ENCODE measurements at regions not wholly inside any gene's neighbourhood (a gene's known extent, or its start where the extent isn't known, plus 50 kb on each side); places are given as distances from the start of the nearest gene placed in this dataset.

- WGBS (ENCODE audit: low lambda C conversion rate), result 55% methylated on average over 6 of the region's 6 CpGs
- Histone ChIP-seq H2AFZ (ENCODE audit: low read depth) (no peak overlapping the region), H3K9ac (no peak overlapping the region), H4K20me1 (ENCODE audit: insufficient read depth) (no peaks in the 10 kb centered on the region), H3K9me3 (no peaks in the 10 kb centered on the region), H3F3A (replicated peaks; ENCODE audit: insufficient read depth) (peaks cover 6% of the 10 kb centered on the region), H3K27me3 (ENCODE audit: insufficient read depth) (no peaks in the 10 kb centered on the region), H3K9me2 (no peaks in the 10 kb centered on the region), H3K4me1 (ENCODE audit: control insufficient read depth in 1 of 2, insufficient read depth in 2 of 2, low read depth in 1 of 2, low read length in 1 of 2) (peaks cover 0 to 3% of the 10 kb centered on the region in 2 experiments; a peak in 1 of 4 replicates), H3K27ac (ENCODE audit: low read depth in 2 of 2, low read length in 1 of 2) (no peak overlapping the region), H3K4me3 (ENCODE audit: low read depth in 2 of 2, low read length in 1 of 2) (no peak overlapping the region), H3K4me2 (no peak overlapping the region), H3K79me2 (ENCODE audit: insufficient read depth) (no peaks in the 10 kb centered on the region), H3K36me3 (replicated peaks in 1 of 2; ENCODE audit: control insufficient read depth in 1 of 2, insufficient read depth in 2 of 2, low read length in 1 of 2) (no peaks in the 10 kb centered on the region)
- ChIA-PET CTCF (interaction anchor here (3.3 kb wide), 1 partner anchor 134 kb away, joined by 11 read pairs; no protein-coding TSS in a partner anchor), POLR2A (no interaction called here)
- TF ChIP-seq, protein P1, sequence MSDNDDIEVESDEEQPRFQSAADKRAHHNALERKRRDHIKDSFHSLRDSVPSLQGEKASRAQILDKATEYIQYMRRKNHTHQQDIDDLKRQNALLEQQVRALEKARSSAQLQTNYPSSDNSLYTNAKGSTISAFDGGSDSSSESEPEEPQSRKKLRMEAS (IDR thresholded peaks at IDR 0.05; ENCODE audit: low read depth), result no peak
- TF ChIP-seq ZBTB33 (IDR thresholded peaks at IDR 0.05; ENCODE audit: borderline replicate concordance, low read depth) (no peak), EZH2phosphoT487 (IDR thresholded peaks at IDR 0.05; ENCODE audit: borderline replicate concordance, low read depth) (no peak), GATA2 (CRISPR knock-in tag; IDR thresholded peaks at IDR 0.05) (no peak), MEF2A (IDR thresholded peaks at IDR 0.05; ENCODE audit: borderline replicate concordance, low read depth) (no peak), POLR2AphosphoS5 (IDR thresholded peaks at IDR 0.05; ENCODE audit: low read depth, low read length) (no peak), CTCF (IDR thresholded peaks at IDR 0.05) (no peak), TCF12 (IDR thresholded peaks at IDR 0.05) (no peak), SIN3A (IDR thresholded peaks at IDR 0.05; ENCODE audit: borderline replicate concordance, low read depth, low read length) (no peak), RXRA (IDR thresholded peaks at IDR 0.05; ENCODE audit: borderline replicate concordance, low read depth) (no peak), EP300 (IDR thresholded peaks at IDR 0.05; ENCODE audit: borderline replicate concordance in 1 of 2, low read depth in 1 of 2, low read length in 1 of 2) (no peak), JUND (IDR thresholded peaks at IDR 0.05) (no peak), REST (IDR thresholded peaks at IDR 0.05; ENCODE audit: low read depth, low read length) (no peak), MXI1 (IDR thresholded peaks at IDR 0.05; ENCODE audit: low read depth, low read length) (no peak), SMC3 (IDR thresholded peaks at IDR 0.05; ENCODE audit: low read depth, low read length) (no peak), RAD21 (IDR thresholded peaks at IDR 0.05; ENCODE audit: low read length) (no peak), ELF1 (IDR thresholded peaks at IDR 0.05) (no peak), FOXM1 (IDR thresholded peaks at IDR 0.05; ENCODE audit: low read depth) (no peak), RCOR1 (IDR thresholded peaks at IDR 0.05; ENCODE audit: low read length) (no peak), RFX5 (IDR thresholded peaks at IDR 0.05; ENCODE audit: low read length) (no peak)
- no peak for DNase-seq
Observed at GRCh38 chr9:113742878-113743277, 133.2 kb upstream of the ZNF618 start.
